ENCODE measurements at regions not wholly inside any gene's neighbourhood (a gene's known extent, or its start where the extent isn't known, plus 50 kb on each side); places are given as distances from the start of the nearest gene placed in this dataset.

DNA sequence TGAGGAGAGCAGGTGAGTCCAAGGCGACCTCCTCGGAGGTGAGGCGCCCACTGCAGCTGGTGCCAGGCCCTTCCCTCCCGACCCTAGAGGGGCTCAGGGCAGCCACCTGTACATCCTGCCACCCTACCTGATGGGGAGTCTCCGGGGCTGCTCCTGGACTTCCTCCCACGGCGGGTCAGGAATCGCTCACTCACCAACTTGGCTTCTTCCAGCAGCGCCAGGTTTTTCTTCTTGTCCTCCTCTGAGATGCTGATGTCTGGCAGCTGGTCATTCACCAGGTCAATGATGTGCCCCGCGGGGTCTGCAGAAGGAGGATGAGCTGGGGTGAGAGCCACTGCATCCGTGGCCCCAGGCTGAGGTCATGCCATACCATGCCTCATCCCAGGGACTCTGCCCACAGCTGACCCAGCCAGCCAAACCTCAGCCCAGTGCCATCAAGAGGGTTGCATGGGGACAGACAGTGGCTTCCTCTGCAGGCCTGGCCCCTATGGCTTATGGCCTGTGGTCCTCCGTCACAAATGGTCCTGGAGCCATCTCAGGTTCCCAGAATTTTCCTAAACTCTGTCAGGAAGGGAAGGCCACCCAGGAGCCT, 61.0 kb upstream of the LYVE1 start:
- TF ChIP-seq, protein P1, sequence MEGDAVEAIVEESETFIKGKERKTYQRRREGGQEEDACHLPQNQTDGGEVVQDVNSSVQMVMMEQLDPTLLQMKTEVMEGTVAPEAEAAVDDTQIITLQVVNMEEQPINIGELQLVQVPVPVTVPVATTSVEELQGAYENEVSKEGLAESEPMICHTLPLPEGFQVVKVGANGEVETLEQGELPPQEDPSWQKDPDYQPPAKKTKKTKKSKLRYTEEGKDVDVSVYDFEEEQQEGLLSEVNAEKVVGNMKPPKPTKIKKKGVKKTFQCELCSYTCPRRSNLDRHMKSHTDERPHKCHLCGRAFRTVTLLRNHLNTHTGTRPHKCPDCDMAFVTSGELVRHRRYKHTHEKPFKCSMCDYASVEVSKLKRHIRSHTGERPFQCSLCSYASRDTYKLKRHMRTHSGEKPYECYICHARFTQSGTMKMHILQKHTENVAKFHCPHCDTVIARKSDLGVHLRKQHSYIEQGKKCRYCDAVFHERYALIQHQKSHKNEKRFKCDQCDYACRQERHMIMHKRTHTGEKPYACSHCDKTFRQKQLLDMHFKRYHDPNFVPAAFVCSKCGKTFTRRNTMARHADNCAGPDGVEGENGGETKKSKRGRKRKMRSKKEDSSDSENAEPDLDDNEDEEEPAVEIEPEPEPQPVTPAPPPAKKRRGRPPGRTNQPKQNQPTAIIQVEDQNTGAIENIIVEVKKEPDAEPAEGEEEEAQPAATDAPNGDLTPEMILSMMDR (IDR thresholded peaks at IDR 0.05; ENCODE audit: insufficient read depth, low read length), result no peak
- TF ChIP-seq REST (IDR thresholded peaks at IDR 0.05; ENCODE audit: insufficient replicate concordance, low read depth), result no peak

Data from HL-60 (cell line).